Activated CD4-positive, alpha-beta memory T cell treated with anti-CD3 and anti-CD28 coated beads for 36 hours (primary cell): ENCODE measurements at regions not wholly inside any gene's neighbourhood (a gene's known extent, or its start where the extent isn't known, plus 50 kb on each side); places are given as distances from the start of the nearest gene placed in this dataset.

Experiments used
- CTCF ChIA-PET: fragments of 350-600 bp; sonication (Branson Sonifier 250); formaldehyde crosslinking; loops from one replicate; lab custom pipeline; 2021; ENCODE audit warnings: antibody characterized with exemption, inconsistent platforms; lab: Charles Lee
- POLR2A ChIA-PET: fragments of 350-600 bp; sonication (Branson Sonifier 250); formaldehyde crosslinking; loops from one replicate; lab custom pipeline; 2021; ENCODE audit warnings: antibody characterized with exemption; lab: Charles Lee
- DNase-seq: peaks from one replicate; pipeline ENCODE4 v3.0.0-alpha.2; 2020
- H3K27ac Mint-ChIP-seq: one replicate; pipeline ENCODE4 v1.8.0; 2021; ENCODE audit warnings: mixed read lengths
- H3K27me3 Mint-ChIP-seq: one replicate; pipeline ENCODE4 v1.8.0; 2021; ENCODE audit warnings: mixed read lengths
- H3K36me3 Mint-ChIP-seq: one replicate; pipeline ENCODE4 v1.8.0; 2021; ENCODE audit warnings: mixed read lengths
- H3K4me1 Mint-ChIP-seq: one replicate; pipeline ENCODE4 v1.8.0; 2021; ENCODE audit warnings: low read depth, mixed read lengths
- H3K4me3 Mint-ChIP-seq: one replicate; pipeline ENCODE4 v1.8.0; 2021; ENCODE audit warnings: mild to moderate bottlenecking, mixed read lengths
- H3K9me3 Mint-ChIP-seq: one replicate; pipeline ENCODE4 v1.8.0; 2021; ENCODE audit warnings: mixed read lengths
- intact Hi-C: fragments of 100-400 bp; cut with micrococcal nuclease; formaldehyde crosslinking; loops from one replicate; pipeline ENCODE4 v1.15.1; 2023

DNA sequence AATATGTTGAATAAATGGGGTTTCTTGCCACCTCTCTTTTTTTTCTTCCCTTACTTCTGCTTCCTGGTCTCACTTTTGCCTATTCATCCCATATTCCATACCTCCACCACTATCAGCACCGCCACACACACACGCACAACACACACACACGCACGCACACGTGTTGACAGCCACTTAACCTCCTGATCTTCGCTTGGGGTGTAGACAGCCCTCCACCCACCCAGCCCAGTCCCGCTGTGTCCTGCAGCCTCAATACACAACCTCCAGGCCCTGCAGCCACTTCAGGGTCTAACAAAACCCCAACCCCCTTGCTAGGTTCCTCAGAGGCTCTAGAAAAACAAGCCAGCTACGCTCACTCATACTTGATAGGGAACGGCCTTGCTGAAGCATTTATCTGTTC lies 72.3 kb downstream of the LINC00237 start:
- H3K27me3 Mint-ChIP-seq, result peaks cover 12% of the 10 kb centered on the region
- no peak overlapping the region for H3K27ac Mint-ChIP-seq
- ChIA-PET CTCF (interaction anchor here (5.4 kb wide), 1 partner anchor 14 kb away, joined by 22 read pairs; no protein-coding TSS in a partner anchor), POLR2A (no interaction called here)
- H3K4me1 Mint-ChIP-seq, result no peaks in the 10 kb centered on the region
- no peaks in the 10 kb centered on the region for H3K36me3 Mint-ChIP-seq
- no peaks in the 10 kb centered on the region for H3K9me3 Mint-ChIP-seq
- intact Hi-C loops, result no loop called here
- no peak overlapping the region for H3K4me3 Mint-ChIP-seq
- no peak for DNase-seq

DNA sequence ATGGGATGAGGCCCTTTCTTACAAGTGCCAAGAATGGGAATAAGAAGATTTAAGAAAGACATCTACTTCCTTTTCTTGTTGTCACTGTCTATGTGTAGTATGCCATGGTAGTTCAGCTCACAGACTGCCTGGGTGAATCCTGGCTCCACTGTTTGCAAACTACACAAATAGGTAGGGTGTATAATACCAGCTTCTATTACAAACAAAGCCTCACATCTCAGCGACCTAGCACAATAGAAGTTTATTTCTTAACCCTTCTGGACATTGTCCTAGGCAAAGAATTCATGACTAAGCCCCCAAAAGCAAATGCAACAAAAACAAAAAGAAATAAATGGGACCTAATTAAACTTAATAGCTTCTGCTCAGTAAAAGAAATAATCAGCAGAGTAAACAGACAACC lies 74.5 kb downstream of the LINC00237 start:
- Mint-ChIP-seq H3K27me3 (peaks cover 12% of the 10 kb centered on the region), H3K4me1 (no peaks in the 10 kb centered on the region), H3K4me3 (no peak overlapping the region), H3K36me3 (no peaks in the 10 kb centered on the region), H3K27ac (no peak overlapping the region), H3K9me3 (no peaks in the 10 kb centered on the region)
- DNase-seq, result no peak
- intact Hi-C loops, result no loop called here
- CTCF ChIA-PET, result no interaction called here
- POLR2A ChIA-PET, result no interaction called here

DNA sequence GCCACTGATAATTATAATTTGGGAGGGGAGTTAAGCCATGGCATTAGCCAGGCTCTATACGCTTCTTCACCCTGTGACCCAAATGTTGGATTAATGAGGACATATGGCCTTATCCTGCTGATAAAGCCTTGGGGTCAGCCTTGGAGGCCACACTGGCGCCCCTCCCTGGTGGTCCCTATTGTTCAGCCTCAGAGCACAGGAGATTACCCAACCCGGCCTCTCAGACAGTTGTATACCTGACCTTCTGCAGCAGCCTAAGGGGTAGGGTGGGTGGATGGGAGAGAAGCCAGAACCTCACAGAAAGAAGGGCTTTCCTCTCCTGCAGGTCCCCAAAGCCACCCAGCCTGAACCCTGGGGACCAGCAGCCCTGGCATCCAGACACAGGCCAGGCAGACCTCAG lies 76.8 kb downstream of the LINC00237 start:
- no peak for DNase-seq
- ChIA-PET POLR2A (no interaction called here), CTCF (interaction anchor here (1.6 kb wide), 1 partner anchor 19 kb away, joined by 5 read pairs; no protein-coding TSS in a partner anchor)
- no peak overlapping the region for H3K4me3 Mint-ChIP-seq
- H3K4me1 Mint-ChIP-seq, result no peaks in the 10 kb centered on the region
- H3K9me3 Mint-ChIP-seq, result no peaks in the 10 kb centered on the region
- peaks cover 16% of the 10 kb centered on the region for H3K27me3 Mint-ChIP-seq
- intact Hi-C loops, result no loop called here
- H3K27ac Mint-ChIP-seq, result no peak overlapping the region
- H3K36me3 Mint-ChIP-seq, result no peaks in the 10 kb centered on the region

- no peak overlapping the region for H3K27ac Mint-ChIP-seq
- no peaks in the 10 kb centered on the region for H3K9me3 Mint-ChIP-seq
- ChIA-PET POLR2A (no interaction called here), CTCF (no interaction called here)
- no peak overlapping the region for H3K4me3 Mint-ChIP-seq
- no peaks in the 10 kb centered on the region for H3K36me3 Mint-ChIP-seq
- no peak for DNase-seq
- H3K27me3 Mint-ChIP-seq, result peaks cover 17% of the 10 kb centered on the region
- no peaks in the 10 kb centered on the region for H3K4me1 Mint-ChIP-seq
- intact Hi-C loops, result no loop called here
Observed at GRCh38 chr20:21028921-21029320, 77.2 kb downstream of the LINC00237 start.

DNA sequence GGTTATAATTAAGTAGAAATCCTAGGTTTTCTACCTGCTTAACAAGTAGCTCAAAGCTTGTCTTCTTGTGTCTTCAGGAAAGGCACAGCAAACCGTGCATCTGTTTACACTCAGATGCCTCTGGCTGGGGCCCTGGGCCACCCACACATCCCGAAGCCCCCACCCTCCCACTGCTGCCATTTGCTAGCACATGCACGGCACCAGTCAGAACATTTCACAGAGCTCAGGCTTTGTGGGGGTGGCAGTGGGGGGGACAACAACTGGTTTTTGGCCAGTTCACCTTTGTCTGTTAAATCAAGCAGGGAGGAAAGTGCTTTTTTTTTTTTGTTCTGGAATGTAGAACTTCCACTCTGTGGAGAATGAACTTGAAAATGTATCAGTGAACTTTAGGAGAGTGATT lies 77.7 kb downstream of the LINC00237 start:
- H3K27me3 Mint-ChIP-seq, result peaks cover 17% of the 10 kb centered on the region
- POLR2A ChIA-PET, result no interaction called here
- no peaks in the 10 kb centered on the region for H3K4me1 Mint-ChIP-seq
- no peaks in the 10 kb centered on the region for H3K9me3 Mint-ChIP-seq
- H3K36me3 Mint-ChIP-seq, result no peaks in the 10 kb centered on the region
- intact Hi-C loops, result no loop called here
- no peak for DNase-seq
- no peak overlapping the region for H3K4me3 Mint-ChIP-seq
- CTCF ChIA-PET, result no interaction called here
- no peak overlapping the region for H3K27ac Mint-ChIP-seq

DNA sequence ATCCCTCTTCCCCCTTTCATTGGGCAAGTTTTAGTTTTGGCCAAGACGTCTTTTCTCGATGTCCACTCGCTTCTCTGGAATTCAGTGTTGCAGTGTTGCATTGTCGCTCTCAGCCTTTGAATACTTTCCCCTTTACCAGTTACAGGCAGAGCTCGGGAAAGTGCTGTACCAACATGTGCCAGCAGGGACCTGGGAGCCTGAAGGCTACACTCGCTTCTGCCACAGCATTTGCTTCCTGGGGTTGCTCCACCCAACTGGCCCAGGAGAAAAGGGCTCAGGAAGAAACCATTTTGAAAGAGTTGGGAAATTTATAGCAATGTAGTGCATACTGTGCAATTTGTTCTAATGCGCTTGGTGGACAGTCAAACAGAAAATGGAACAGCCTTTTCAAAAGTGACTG lies 78.6 kb downstream of the LINC00237 start:
- Mint-ChIP-seq H3K36me3 (no peaks in the 10 kb centered on the region), H3K9me3 (no peaks in the 10 kb centered on the region), H3K27ac (no peak overlapping the region), H3K4me3 (no peak overlapping the region), H3K4me1 (no peaks in the 10 kb centered on the region), H3K27me3 (peaks cover 20% of the 10 kb centered on the region)
- DNase-seq, result no peak
- ChIA-PET CTCF (no interaction called here), POLR2A (no interaction called here)
- intact Hi-C loops, result no loop called here

GRCh38 chr20:21026951-21027350 lies 79.2 kb downstream of the LINC00237 start:
- H3K4me1 Mint-ChIP-seq, result no peaks in the 10 kb centered on the region
- peaks cover 21% of the 10 kb centered on the region for H3K27me3 Mint-ChIP-seq
- H3K4me3 Mint-ChIP-seq, result no peak overlapping the region
- CTCF ChIA-PET, result interaction anchor here (1.6 kb wide), 1 partner anchor 22 kb away, joined by 6 read pairs; no protein-coding TSS in a partner anchor
- intact Hi-C loops, result no loop called here
- no peaks in the 10 kb centered on the region for H3K36me3 Mint-ChIP-seq
- DNase-seq, result no peak
- POLR2A ChIA-PET, result no interaction called here
- H3K9me3 Mint-ChIP-seq, result no peaks in the 10 kb centered on the region
- H3K27ac Mint-ChIP-seq, result no peak overlapping the region

GRCh38 chr20:21024420-21024819 lies 81.7 kb downstream of the LINC00237 start:
- H3K4me3 Mint-ChIP-seq, result no peak overlapping the region
- no peaks in the 10 kb centered on the region for H3K36me3 Mint-ChIP-seq
- no peak overlapping the region for H3K27ac Mint-ChIP-seq
- intact Hi-C loops, result no loop called here
- H3K9me3 Mint-ChIP-seq, result no peaks in the 10 kb centered on the region
- no peak for DNase-seq
- ChIA-PET POLR2A (no interaction called here), CTCF (no interaction called here)
- no peaks in the 10 kb centered on the region for H3K4me1 Mint-ChIP-seq
- H3K27me3 Mint-ChIP-seq, result peaks cover 27% of the 10 kb centered on the region

DNA sequence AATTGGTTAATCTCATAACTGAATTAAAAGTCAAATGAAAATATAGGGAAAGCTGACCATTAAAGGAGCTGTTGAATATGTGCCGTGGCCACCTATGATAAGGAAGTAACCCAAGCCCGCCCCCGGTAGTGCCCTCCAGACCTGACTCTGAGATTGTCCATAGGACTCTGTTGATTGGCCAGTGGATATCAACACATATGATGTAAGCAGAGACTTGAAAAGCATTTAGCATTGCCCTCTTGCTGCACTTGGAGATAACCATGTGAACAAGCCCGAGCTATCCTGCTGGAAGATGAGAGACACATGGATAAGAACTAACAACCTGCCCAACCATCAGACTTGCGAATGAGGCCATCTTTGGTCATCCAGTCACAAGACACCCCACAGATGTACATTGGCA lies 83.2 kb downstream of the LINC00237 start:
- Mint-ChIP-seq H3K4me3 (no peak overlapping the region), H3K27me3 (peaks cover 35% of the 10 kb centered on the region), H3K36me3 (no peaks in the 10 kb centered on the region), H3K4me1 (no peaks in the 10 kb centered on the region), H3K9me3 (no peaks in the 10 kb centered on the region), H3K27ac (no peak overlapping the region)
- ChIA-PET POLR2A (no interaction called here), CTCF (interaction anchor here (1.3 kb wide), 1 partner anchor 26 kb away, joined by 4 read pairs; no protein-coding TSS in a partner anchor)
- no peak for DNase-seq
- intact Hi-C loops, result no loop called here

DNA sequence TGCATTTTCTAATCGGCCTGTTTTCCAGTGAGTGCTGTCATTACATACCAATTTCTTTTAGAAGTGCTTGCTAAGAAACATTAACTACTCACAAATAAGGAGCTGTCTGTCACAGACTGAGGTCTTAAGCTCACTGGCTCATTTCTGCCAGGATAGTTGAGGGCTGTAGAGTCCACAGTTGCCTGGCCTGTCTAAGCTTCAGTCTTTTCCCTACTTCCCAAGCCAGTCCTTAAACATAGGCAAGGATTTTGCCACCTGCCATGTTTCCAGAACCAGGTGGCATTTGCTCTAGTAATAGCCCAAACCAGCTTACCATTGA lies 84.7 kb downstream of the LINC00237 start:
- intact Hi-C loops, result no loop called here
- DNase-seq, result no peak
- ChIA-PET POLR2A (no interaction called here), CTCF (no interaction called here)
- Mint-ChIP-seq H3K36me3 (no peaks in the 10 kb centered on the region), H3K4me1 (no peaks in the 10 kb centered on the region), H3K4me3 (no peak overlapping the region), H3K9me3 (no peaks in the 10 kb centered on the region), H3K27me3 (peaks cover 38% of the 10 kb centered on the region), H3K27ac (no peak overlapping the region)

- ChIA-PET CTCF (no interaction called here), POLR2A (no interaction called here)
- Mint-ChIP-seq H3K36me3 (no peaks in the 10 kb centered on the region), H3K27ac (no peak overlapping the region), H3K9me3 (no peaks in the 10 kb centered on the region), H3K4me1 (no peaks in the 10 kb centered on the region), H3K27me3 (peaks cover 38% of the 10 kb centered on the region), H3K4me3 (no peak overlapping the region)
- intact Hi-C loops, result no loop called here
- no peak for DNase-seq
Observed at GRCh38 chr20:21020659-21021471, 85.3 kb downstream of the LINC00237 start.

- intact Hi-C loops, result no loop called here
- H3K4me1 Mint-ChIP-seq, result no peaks in the 10 kb centered on the region
- no peaks in the 10 kb centered on the region for H3K9me3 Mint-ChIP-seq
- H3K27ac Mint-ChIP-seq, result no peak overlapping the region
- H3K27me3 Mint-ChIP-seq, result peaks cover 38% of the 10 kb centered on the region
- POLR2A ChIA-PET, result no interaction called here
- CTCF ChIA-PET, result no interaction called here
- H3K4me3 Mint-ChIP-seq, result no peak overlapping the region
- H3K36me3 Mint-ChIP-seq, result no peaks in the 10 kb centered on the region
- DNase-seq, result no peak
Observed at GRCh38 chr20:21019814-21020658, 86.1 kb downstream of the LINC00237 start.
